Kidney (tissue), 13 donors: ENCODE measurements at regions not wholly inside any gene's neighbourhood (a gene's known extent, or its start where the extent isn't known, plus 50 kb on each side); places are given as distances from the start of the nearest gene placed in this dataset.
A peak's percentile ranks its signal among the peaks of the same experiment; 100 is the strongest.

Experiments
- DNase-seq, 5 donors: peaks; one replicate each; pipeline ENCODE4 v3.0.0-alpha.2; 2013 to 2020
- FAIRE-seq: peaks from 2 replicates; lab custom pipeline; 2012; peaks lifted over from hg19 to GRCh38; lab: Jason Lieb, UNC
- H3K27ac ChIP-seq, 2 donors: one replicate each; pipeline ENCODE4 v1.7.0; 2013; ENCODE audit warnings: low read depth in 2 of 2, low read length in 2 of 2, inconsistent platforms in 1 of 2
- H3K27me3 ChIP-seq: one replicate; pipeline ENCODE4 v1.7.1; 2013; ENCODE audit warnings: low read length, inconsistent platforms; ENCODE audit not compliant: control insufficient read depth, insufficient read depth
- H3K36me3 ChIP-seq, 3 donors: one replicate each; pipeline versions ENCODE4 v1.7.0 to v1.7.1; 2013; ENCODE audit warnings: low read length in 3 of 3, control low read depth in 1 of 3, inconsistent platforms in 1 of 3; ENCODE audit not compliant: insufficient read depth in 3 of 3, control insufficient read depth in 2 of 3
- H3K4me1 ChIP-seq, 3 donors: one replicate each; pipeline versions ENCODE4 v1.7.0 to v1.7.1; 2013; ENCODE audit warnings: low read length in 3 of 3, inconsistent platforms in 1 of 3, low read depth in 1 of 3; ENCODE audit not compliant: control insufficient read depth in 2 of 3, insufficient read depth in 2 of 3
- H3K4me3 ChIP-seq, 3 donors: one replicate each; pipeline versions ENCODE4 v1.7.0 to v1.8.1; 2013; ENCODE audit warnings: low read length in 3 of 3, control low read depth in 1 of 3, inconsistent platforms in 1 of 3
- H3K9ac ChIP-seq, 3 donors: one replicate each; pipeline versions ENCODE4 v1.7.0 to v1.7.1; 2013; ENCODE audit warnings: low read length in 3 of 3, control low read depth in 1 of 3, inconsistent platforms in 1 of 3
- H3K9me3 ChIP-seq, 3 donors: one replicate each; pipeline versions ENCODE4 v1.7.0 to v1.7.1; 2013; ENCODE audit warnings: low read length in 3 of 3, control low read depth in 1 of 3, inconsistent platforms in 1 of 3; ENCODE audit not compliant: control insufficient read depth in 2 of 3, insufficient read depth in 1 of 3
- CTCF ChIP-seq: IDR thresholded peaks from 3 replicates; pipeline ENCODE4 v1.5.1; 2012; ENCODE audit warnings: mild to moderate bottlenecking, moderate library complexity, borderline replicate concordance; ENCODE audit not compliant: insufficient read depth; ENCODE audit errors: extremely low read depth
- intact Hi-C: fragments of 100-400 bp; cut with DNase I; formaldehyde crosslinking; loops from one replicate; pipeline ENCODE4 v1.11.1; 2022
- donor health status: control.
- donor health status: control.
- donor health status: control.
- donor health status: control.
- donor health status: control.
- donor health status: DM: yes; HTN: yes; CAD: no.
- donor health status: Normal renal cell carcinoma (clear cell type).

DNA sequence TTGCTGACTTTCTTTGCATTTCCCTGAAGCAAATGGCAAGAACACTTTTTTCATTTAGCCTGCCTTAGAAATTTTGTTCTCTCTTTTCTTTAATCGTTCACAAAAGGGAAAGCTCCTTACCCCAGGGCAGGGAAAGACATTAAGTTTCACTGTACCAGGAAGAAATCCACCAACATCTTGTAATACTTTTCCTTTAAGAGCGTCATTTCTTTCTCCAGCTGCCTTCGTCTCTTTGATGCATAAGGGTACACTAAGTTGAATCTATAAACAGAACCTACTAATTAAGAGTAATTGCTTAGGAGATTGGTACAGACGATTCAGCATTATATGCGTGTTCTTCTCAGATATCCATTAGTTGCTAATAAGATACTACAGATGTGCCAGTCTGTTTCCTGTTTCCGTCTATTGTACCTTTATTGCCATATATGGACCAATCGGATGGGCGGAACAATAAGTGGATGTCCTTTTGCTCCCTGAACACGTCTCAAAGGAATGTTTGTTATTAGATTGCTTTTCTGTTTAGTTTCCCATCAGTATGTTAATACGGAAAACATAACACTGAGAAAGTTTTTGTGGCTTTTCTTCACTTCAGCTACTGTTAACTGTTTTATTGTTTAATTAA lies 276.7 kb upstream of the RARB start:
- FAIRE-seq (peak; percentile 19), DNase-seq (peak in 2 of 5 donors; percentile 35 to 48)
- H3K27ac ChIP-seq: no peak overlapping the region
- H3K4me1 ChIP-seq: no peaks in the 10 kb centered on the region
- intact Hi-C loops: no loop called here
- H3K4me3 ChIP-seq: peak overlapping the region; percentile 1 to 30 (median 6)
- H3K27me3 ChIP-seq: no peaks in the 10 kb centered on the region
- H3K36me3 ChIP-seq: no peaks in the 10 kb centered on the region
- no peak overlapping the region for H3K9ac ChIP-seq
- H3K9me3 ChIP-seq: no peaks in the 10 kb centered on the region
- TF ChIP-seq CTCF: no peak

GRCh38 chr3:25151903-25152295 lies 276.2 kb upstream of the RARB start:
- H3K4me3 ChIP-seq: peak overlapping the region in 2 of 3 donors; percentile 1 to 30
- H3K9ac ChIP-seq: no peak overlapping the region
- no peak for FAIRE-seq
- H3K27ac ChIP-seq: peak overlapping the region in 1 of 2 donors; percentile 33
- no peak for TF ChIP-seq CTCF
- no peaks in the 10 kb centered on the region for H3K4me1 ChIP-seq
- DNase-seq: no peak
- intact Hi-C loops: no loop called here
- H3K9me3 ChIP-seq: no peaks in the 10 kb centered on the region
- H3K27me3 ChIP-seq: no peaks in the 10 kb centered on the region
- H3K36me3 ChIP-seq: no peaks in the 10 kb centered on the region

GRCh38 chr3:25153136-25153535 lies 274.9 kb upstream of the RARB start:
- Histone ChIP-seq H3K36me3 (no peaks in the 10 kb centered on the region), H3K27me3 (no peaks in the 10 kb centered on the region), H3K9ac (no peak overlapping the region), H3K27ac (no peak overlapping the region), H3K9me3 (no peaks in the 10 kb centered on the region), H3K4me3 (no peak overlapping the region), H3K4me1 (no peaks in the 10 kb centered on the region)
- DNase-seq (no peak), FAIRE-seq (no peak)
- intact Hi-C loops: no loop called here
- TF ChIP-seq CTCF: no peak

GRCh38 chr3:25153561-25153960 lies 274.5 kb upstream of the RARB start:
- Histone ChIP-seq H3K36me3 (no peaks in the 10 kb centered on the region), H3K4me1 (no peaks in the 10 kb centered on the region), H3K27me3 (no peaks in the 10 kb centered on the region), H3K27ac (no peak overlapping the region), H3K9ac (no peak overlapping the region), H3K4me3 (no peak overlapping the region), H3K9me3 (no peaks in the 10 kb centered on the region)
- FAIRE-seq (no peak), DNase-seq (no peak)
- intact Hi-C loops: no loop called here
- no peak for TF ChIP-seq CTCF
